ENCODE measurements at regions not wholly inside any gene's neighbourhood (a gene's known extent, or its start where the extent isn't known, plus 50 kb on each side); places are given as distances from the start of the nearest gene placed in this dataset.

DNA sequence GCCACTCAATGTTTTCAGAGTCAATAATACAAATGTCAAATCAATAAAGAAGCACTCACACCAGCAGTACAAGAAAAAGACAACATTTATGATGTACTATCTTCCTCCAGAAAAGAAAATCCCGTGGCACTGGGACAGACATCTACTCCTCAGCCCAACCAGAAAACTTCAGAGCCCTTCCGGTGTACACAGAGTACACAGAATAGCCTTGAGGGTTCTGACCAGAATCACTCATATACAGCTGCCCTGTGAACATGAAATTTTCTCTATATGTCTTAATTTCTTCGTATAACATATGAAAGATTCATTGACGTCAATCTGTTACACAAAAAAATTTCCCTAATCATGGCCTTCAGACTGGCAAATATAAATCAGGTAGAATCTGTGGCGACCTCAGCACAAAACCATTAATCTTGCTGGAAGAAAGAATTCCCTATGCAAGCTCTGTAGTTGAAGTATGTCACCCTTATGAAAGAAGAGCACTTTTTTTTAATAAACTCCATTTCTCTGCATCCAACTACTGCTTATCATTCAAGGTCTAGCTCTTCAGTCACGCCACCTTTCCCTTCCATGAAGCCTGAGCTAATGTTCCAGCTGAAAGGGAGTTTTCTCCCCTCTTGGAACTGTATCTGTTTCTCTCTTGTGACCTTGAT is 53.8 kb upstream of the PLAAT1 start:
- no peak for TF ChIP-seq CTCF (IDR thresholded peaks at IDR 0.05)
- TF ChIP-seq POLR2A (IDR thresholded peaks at IDR 0.05) = no peak
- TF ChIP-seq POLR2AphosphoS5 (IDR thresholded peaks at IDR 0.05) = no peak

All from prostate gland (tissue), 2 donors.